Glutamatergic neuron (in vitro differentiated cells): ENCODE measurements at regions not wholly inside any gene's neighbourhood (a gene's known extent, or its start where the extent isn't known, plus 50 kb on each side); places are given as distances from the start of the nearest gene placed in this dataset.

Experiments used
- DNase-seq: peaks from one replicate; pipeline ENCODE4 v3.0.0; 2022
- H3K27ac Mint-ChIP-seq: one replicate; pipeline ENCODE4 v1.8.0; 2020; ENCODE audit warnings: mild to moderate bottlenecking, mixed read lengths, inconsistent platforms; ENCODE audit not compliant: unreplicated experiment
- H3K27me3 Mint-ChIP-seq: one replicate; pipeline ENCODE4 v1.8.0; 2020; ENCODE audit warnings: mild to moderate bottlenecking, moderate library complexity, mixed read lengths, inconsistent platforms; ENCODE audit not compliant: unreplicated experiment
- H3K36me3 Mint-ChIP-seq: one replicate; pipeline ENCODE4 v1.8.0; 2020; ENCODE audit warnings: mild to moderate bottlenecking, mixed read lengths, inconsistent platforms; ENCODE audit not compliant: unreplicated experiment
- H3K4me1 Mint-ChIP-seq: one replicate; pipeline ENCODE4 v1.8.0; 2020; ENCODE audit warnings: mild to moderate bottlenecking, low read depth, mixed read lengths, inconsistent platforms; ENCODE audit not compliant: unreplicated experiment
- H3K4me3 Mint-ChIP-seq: one replicate; pipeline ENCODE4 v1.8.0; 2020; ENCODE audit warnings: mild to moderate bottlenecking, mixed read lengths, inconsistent platforms; ENCODE audit not compliant: unreplicated experiment
- H3K9me3 Mint-ChIP-seq: one replicate; pipeline ENCODE4 v1.8.0; 2020; ENCODE audit warnings: mild to moderate bottlenecking, moderate library complexity, mixed read lengths, inconsistent platforms; ENCODE audit not compliant: unreplicated experiment
- TF ChIP-seq, protein P1 (sequence below): fragments of 200-600 bp; sonication (generic); IDR thresholded peaks from one replicate; pipeline ENCODE4 v1.5.0; 2021; ENCODE audit not compliant: partially characterized antibody, unreplicated experiment

DNA sequence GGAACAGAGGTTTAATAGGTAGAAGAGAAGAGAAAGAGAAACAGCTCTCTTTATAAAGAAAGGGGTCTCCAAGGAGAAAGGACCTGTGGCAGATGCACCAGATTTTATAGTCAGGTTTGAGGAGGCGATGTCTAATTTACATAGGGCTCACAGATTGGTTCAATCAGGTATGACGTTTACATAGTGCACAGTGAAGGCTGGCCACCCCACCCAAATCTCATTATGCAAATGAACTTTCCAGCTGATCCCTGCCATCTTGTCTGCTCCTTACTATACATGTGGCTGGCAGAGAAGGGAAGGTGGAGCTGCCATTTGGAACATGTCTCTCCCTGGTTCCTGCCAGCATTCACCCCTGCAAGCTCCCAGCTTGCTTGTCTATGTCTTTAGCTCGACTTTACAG, 557.8 kb downstream of the SUCLG1 start:
- Mint-ChIP-seq H3K4me1 (peaks cover 4% of the 10 kb centered on the region), H3K9me3 (no peaks in the 10 kb centered on the region), H3K36me3 (no peaks in the 10 kb centered on the region), H3K27me3 (no peaks in the 10 kb centered on the region), H3K27ac (no peak overlapping the region), H3K4me3 (no peak overlapping the region)
- TF ChIP-seq, protein P1, sequence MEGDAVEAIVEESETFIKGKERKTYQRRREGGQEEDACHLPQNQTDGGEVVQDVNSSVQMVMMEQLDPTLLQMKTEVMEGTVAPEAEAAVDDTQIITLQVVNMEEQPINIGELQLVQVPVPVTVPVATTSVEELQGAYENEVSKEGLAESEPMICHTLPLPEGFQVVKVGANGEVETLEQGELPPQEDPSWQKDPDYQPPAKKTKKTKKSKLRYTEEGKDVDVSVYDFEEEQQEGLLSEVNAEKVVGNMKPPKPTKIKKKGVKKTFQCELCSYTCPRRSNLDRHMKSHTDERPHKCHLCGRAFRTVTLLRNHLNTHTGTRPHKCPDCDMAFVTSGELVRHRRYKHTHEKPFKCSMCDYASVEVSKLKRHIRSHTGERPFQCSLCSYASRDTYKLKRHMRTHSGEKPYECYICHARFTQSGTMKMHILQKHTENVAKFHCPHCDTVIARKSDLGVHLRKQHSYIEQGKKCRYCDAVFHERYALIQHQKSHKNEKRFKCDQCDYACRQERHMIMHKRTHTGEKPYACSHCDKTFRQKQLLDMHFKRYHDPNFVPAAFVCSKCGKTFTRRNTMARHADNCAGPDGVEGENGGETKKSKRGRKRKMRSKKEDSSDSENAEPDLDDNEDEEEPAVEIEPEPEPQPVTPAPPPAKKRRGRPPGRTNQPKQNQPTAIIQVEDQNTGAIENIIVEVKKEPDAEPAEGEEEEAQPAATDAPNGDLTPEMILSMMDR = no peak
- no peak for DNase-seq

DNA sequence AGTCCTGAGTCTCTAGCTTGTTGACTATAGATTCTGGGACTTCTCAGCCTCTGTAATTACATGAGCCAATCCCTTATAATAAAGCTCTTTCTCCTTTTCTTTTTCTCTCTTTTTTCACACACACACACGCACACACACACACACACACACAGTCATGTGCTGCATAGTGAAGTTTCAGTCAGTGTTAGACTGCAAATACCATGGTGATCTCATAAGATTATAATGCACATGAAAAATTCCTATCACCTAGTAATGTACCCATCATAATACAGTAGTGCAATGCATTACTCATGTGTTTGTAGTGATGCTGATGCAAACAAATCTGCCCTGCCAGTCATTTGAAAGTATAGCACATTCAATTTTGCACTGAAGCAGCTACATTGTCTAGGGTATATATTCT, 558.2 kb downstream of the SUCLG1 start:
- peaks cover 4% of the 10 kb centered on the region for H3K4me1 Mint-ChIP-seq
- no peak overlapping the region for H3K27ac Mint-ChIP-seq
- H3K4me3 Mint-ChIP-seq = no peak overlapping the region
- H3K9me3 Mint-ChIP-seq = no peaks in the 10 kb centered on the region
- H3K27me3 Mint-ChIP-seq = no peaks in the 10 kb centered on the region
- no peak for DNase-seq
- TF ChIP-seq, protein P1 = no peak
- no peaks in the 10 kb centered on the region for H3K36me3 Mint-ChIP-seq

DNA sequence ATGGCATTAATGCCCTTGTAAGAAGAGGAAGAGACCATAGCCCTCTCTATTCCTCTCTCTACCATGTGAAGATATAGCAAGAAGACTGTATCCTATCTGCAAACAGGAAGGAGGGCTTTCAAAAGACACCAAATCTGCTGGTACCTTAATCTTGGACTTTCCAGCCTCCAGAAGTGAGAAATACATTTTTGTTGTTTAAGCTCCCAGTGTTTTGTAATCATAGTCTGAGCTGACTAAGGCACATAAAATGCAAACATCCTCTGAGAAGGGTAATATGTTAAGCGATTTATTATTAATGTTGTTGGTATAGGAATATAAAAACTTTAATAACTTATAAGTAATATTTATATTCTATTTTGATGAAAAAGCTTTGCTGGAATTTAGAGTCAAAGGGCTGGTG, 559.8 kb downstream of the SUCLG1 start:
- H3K36me3 Mint-ChIP-seq = no peaks in the 10 kb centered on the region
- H3K4me1 Mint-ChIP-seq = peaks cover 4% of the 10 kb centered on the region
- no peak overlapping the region for H3K27ac Mint-ChIP-seq
- TF ChIP-seq, protein P1 = no peak
- no peak for DNase-seq
- H3K9me3 Mint-ChIP-seq = no peaks in the 10 kb centered on the region
- no peaks in the 10 kb centered on the region for H3K27me3 Mint-ChIP-seq
- no peak overlapping the region for H3K4me3 Mint-ChIP-seq

DNA sequence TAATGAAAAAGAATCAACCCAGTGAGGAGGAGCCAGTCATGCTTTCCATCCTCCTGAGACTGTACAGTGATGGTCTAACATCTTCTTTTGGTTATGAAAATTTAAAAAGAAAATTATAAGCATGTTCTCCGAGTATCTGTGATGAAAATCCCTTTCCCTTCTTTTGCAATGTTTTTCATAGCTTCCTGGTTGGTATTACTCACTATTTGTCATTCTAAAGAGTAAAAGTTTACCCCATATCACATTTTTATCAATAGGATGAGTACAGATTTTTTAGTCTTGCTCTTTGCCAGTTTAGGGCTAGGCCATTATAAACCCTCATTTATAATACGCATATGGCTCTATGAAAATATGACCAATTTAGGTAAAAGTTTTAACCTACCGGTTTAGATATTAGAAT, 564.1 kb downstream of the SUCLG1 start:
- Mint-ChIP-seq H3K4me3 (no peak overlapping the region), H3K27me3 (peaks cover 2% of the 10 kb centered on the region), H3K36me3 (no peaks in the 10 kb centered on the region), H3K4me1 (no peaks in the 10 kb centered on the region), H3K27ac (no peak overlapping the region), H3K9me3 (no peaks in the 10 kb centered on the region)
- no peak for DNase-seq
- TF ChIP-seq, protein P1 = no peak

DNA sequence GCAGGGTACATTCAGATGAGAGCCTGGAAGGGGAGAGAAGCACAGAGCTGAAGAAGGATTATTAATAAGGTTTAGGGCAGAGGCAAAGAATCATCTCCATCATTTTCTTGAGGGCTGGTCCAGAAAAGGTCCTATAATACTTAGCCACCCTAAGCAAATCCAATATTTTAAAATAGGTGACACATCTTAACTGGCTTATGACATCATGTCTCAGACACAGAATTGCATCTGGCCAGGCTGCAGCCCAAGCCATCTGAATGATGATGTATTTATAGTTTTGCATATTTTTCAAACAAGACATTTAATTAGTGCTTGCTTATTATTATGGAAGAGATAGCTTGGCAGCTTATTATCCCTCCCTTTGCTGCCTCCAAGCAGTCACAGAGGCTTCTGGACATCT, 571.3 kb downstream of the SUCLG1 start:
- Mint-ChIP-seq H3K9me3 (no peaks in the 10 kb centered on the region), H3K27ac (no peak overlapping the region), H3K36me3 (no peaks in the 10 kb centered on the region), H3K4me3 (no peak overlapping the region), H3K27me3 (peaks cover 2% of the 10 kb centered on the region), H3K4me1 (peaks cover under 1% of the 10 kb centered on the region)
- DNase-seq = no peak
- TF ChIP-seq, protein P1 = no peak
